HG02571 (cell line): ENCODE measurements at regions not wholly inside any gene's neighbourhood (a gene's known extent, or its start where the extent isn't known, plus 50 kb on each side); places are given as distances from the start of the nearest gene placed in this dataset.
"Not testable (repeated sequence)": the region's sequence is repeated elsewhere in the genome, so short reads cannot be mapped to it uniquely, and the experiment has no call there.

Source experiments
- ATAC-seq: cut with Tn5 transposase; IDR thresholded peaks from one replicate; pipeline ENCODE4 v1.9.1; 2021; ENCODE audit warnings: mild to moderate bottlenecking, moderate library complexity; ENCODE audit not compliant: unreplicated experiment

DNA sequence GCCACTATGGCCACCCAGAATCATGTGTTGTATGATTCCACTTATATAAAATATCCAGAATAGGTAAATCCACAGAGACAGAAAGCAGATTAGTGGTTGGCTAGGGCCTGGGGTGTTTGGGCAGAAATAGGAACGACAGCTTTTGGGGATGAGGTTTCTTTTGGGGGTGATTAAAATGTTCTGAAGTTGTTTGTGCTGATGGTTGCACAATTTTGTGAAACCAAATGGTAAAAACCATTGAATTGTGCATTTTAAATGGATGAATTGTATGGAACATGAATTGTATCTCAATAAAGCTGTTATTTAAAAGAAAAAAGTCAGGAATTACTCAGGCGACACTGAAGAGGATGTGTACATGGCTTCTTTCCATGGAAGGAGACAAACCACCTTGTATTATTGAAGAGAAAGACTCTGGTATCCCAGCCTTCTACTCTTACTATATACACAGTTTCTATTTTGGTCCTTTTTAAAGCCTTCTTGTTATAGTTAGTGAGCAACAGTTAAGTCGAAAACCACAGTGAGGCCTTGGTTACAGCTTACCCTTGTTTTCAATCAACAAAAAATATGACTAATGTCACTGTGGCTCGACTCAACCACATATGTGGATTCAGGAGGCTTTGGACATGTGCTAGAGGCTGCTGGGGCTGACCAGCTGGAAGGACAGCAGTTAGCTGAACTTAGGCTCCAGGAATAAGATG is 57.1 kb upstream of the KMT2E start:
- ATAC-seq = peak; percentile 88

DNA sequence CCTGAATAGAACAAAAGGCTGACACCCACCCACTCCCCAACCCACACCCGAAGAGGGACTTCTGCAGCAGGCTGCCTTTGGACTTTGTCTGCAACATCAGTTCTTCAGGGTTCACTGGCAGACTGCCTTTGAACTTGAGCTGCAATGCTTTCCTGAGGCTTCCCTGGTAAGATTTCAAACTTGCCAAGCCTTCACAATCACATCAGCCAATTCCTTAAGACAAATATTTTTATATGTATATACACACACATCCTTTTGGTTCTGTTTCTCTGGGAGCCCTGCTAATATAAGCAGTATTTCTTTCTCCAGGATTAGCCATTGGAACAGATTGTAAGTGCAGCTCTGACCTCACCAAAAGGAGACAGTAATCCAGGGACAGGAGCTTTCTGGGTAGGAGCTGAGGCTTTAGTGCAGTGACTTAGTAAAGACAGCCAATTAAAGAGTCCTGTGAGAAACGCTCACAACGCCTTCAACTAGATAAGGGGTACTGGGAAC is 55.6 kb upstream of the KMT2E start:
- no peak for ATAC-seq

DNA sequence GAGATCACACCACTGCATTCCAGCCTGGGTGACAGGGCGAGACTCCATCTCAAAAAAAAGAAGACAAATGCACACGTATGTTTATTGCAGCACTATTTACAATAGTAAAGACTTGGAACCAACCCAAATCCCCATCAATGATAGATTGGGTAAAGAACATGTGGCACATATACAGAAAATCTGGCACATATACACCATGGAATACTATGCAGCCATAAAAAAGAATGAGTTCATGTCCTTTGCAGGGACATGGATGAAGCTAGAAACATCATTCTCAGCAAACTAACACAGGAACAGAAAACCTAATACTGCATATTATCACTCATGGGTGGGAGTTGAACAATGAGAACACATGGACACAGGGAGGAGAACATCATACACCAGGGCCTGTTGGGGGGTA is 54.5 kb upstream of the KMT2E start:
- ATAC-seq = not testable (repeated sequence)

DNA sequence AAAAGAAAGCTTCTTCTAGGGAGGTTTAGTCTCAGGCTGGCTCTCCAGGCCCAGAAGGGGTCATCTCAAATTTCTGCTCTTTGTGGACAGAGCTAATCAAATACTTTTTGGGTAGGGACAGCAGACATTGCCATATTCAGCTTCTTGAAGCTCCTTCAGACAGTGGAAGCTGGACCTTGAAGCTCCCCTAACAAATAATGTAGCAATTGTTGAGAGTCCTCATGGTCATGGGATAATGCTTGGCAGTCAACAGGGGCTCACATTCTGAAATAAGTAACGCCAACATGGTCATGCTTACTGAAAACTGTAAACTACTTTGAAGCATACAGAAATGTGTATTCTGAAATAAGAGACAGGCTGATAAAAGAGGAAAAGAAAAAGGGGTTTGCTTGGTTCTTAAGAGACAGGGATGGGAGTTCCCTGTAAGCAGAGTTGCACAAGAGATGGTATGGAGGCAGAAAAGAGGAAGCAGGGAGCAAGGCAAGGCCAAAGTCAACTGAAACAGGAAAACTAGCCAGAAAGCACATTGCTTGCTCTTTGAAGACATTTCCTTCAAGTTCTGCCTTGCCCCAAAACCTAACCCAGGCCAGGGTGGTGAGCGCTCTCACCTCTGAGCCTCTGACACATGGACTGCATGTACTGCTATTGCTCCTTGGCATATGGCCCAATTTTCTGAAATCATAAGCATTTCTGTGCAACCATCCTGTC is 53.1 kb upstream of the KMT2E start:
- no peak for ATAC-seq

DNA sequence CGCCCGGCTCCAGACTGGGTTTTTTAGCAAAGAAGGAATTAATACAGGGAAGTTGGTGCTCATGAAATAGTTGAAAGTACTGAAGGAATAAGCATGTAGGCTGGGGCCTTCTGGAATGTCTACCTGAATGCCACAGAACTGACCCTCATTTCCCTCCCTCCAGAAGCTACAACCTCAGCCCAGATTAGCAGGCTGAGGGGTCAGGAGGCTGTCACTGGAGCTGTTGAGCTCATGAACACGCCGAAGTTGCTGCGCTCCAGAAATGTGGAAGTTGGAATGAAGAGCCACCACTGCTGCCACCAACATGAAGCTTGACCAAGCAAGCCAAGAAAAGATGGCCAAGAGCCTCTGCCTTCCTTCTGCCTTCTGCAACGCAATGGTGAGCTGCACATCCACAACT is 52.2 kb upstream of the KMT2E start:
- ATAC-seq = no peak

DNA sequence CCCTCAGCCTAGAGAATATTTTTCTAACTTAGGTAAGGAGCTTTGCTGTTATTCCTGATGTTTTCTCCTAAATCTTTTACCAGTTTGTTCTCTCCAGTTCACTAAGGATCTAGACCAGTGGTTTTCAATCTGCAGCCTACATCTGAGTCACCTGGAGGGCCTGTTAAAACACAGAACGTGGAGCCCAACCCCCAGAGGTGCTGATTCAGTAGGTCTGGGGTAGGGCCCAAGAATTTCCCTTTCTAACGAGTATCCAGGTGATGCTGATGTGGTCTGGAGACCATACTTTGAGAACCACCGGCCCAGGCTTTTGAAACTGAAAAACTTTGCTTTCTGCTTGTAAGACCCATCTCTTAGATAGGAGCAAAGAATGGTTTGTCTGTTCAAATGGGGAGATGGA is 51.2 kb upstream of the KMT2E start:
- no peak for ATAC-seq

DNA sequence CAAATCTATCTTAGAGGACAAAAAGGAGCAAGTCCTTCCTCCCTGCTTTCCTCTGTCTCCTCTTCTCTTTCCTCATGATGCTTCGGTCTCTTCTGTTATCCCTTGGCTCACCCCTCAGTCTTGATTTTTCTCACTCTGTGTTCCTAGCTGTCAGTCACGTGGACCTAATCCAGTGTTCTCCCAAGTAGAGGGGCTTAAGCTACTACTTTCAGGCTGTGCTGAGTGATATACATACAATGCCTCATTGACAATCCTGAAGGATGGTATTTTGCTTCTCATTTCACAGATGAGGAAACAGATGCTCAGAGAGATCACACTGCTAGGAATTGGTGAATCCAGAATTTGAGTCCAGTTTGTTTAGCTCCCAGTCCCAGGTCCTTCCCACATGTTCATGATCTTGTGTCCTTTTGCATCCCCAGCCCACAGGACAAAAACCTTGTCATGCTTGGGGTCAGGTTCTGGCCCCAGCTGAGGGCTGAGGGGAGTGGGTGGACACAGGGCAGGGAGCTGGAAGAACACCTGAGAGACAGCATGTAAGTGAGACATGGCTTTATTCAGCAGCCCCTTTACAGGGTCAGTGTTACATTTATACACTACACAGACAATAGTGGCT is 50.5 kb upstream of the KMT2E start:
- no peak for ATAC-seq

DNA sequence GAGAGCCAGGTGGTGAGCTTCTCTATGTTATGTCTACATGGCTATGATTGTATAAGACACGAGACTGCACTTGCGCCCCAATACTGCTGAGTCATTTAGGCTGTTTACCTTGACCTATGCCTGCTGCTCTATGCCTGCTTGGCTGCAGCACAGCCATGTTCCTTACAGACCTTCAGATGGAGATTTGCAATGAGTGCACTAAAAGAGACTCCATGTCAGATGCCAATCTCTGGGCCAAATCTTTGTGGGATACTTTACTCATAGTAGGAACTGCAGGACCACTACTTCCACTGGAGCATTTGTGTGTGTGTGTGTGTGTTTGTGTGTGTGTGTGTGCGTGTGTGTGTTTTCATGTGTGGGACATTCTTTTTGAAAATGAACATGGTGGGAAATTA is 50.0 kb upstream of the KMT2E start:
- ATAC-seq = no peak
